HG03521 (cell line): ENCODE measurements at regions not wholly inside any gene's neighbourhood (a gene's known extent, or its start where the extent isn't known, plus 50 kb on each side); places are given as distances from the start of the nearest gene placed in this dataset.
"Not testable (repeated sequence)": the region's sequence is repeated elsewhere in the genome, so short reads cannot be mapped to it uniquely, and the experiment has no call there.

Experiments
- ATAC-seq: cut with Tn5 transposase; IDR thresholded peaks from one replicate; pipeline ENCODE4 v1.9.1; 2021; ENCODE audit warnings: mild to moderate bottlenecking, moderate library complexity; ENCODE audit not compliant: unreplicated experiment

GRCh38 chr5:40356248-40356647 lies 323.5 kb upstream of the PTGER4 start:
- no peak for ATAC-seq

- no peak for ATAC-seq
Observed at GRCh38 chr5:40355846-40356245, 323.9 kb upstream of the PTGER4 start.

- ATAC-seq: no peak
Observed at GRCh38 chr5:40355181-40355580, 324.5 kb upstream of the PTGER4 start.

- ATAC-seq: no peak
Observed at GRCh38 chr5:40354171-40354570, 325.5 kb upstream of the PTGER4 start.

- no peak for ATAC-seq
Observed at GRCh38 chr5:40353442-40353841, 326.3 kb upstream of the PTGER4 start.

GRCh38 chr5:40347981-40348725 lies 331.6 kb upstream of the PTGER4 start:
- ATAC-seq: no peak

GRCh38 chr5:40346901-40347300 lies 332.8 kb upstream of the PTGER4 start:
- ATAC-seq: no peak

- ATAC-seq: not testable (repeated sequence)
Observed at GRCh38 chr5:40338434-40338833, 341.3 kb upstream of the PTGER4 start.

GRCh38 chr5:40334242-40334635 lies 345.5 kb upstream of the PTGER4 start:
- no peak for ATAC-seq

GRCh38 chr5:40333459-40334241 lies 346.1 kb upstream of the PTGER4 start:
- no peak for ATAC-seq

- no peak for ATAC-seq
Observed at GRCh38 chr5:40332970-40333369, 346.7 kb upstream of the PTGER4 start.

GRCh38 chr5:40331616-40332015 lies 348.1 kb upstream of the PTGER4 start:
- no peak for ATAC-seq

GRCh38 chr5:40321514-40321913 lies 358.2 kb upstream of the PTGER4 start:
- ATAC-seq: no peak

- no peak for ATAC-seq
Observed at GRCh38 chr5:40318395-40318794, 361.3 kb upstream of the PTGER4 start.

GRCh38 chr5:40317023-40317422 lies 362.7 kb upstream of the PTGER4 start:
- no peak for ATAC-seq

- no peak for ATAC-seq
Observed at GRCh38 chr5:40315126-40315525, 364.6 kb upstream of the PTGER4 start.

- ATAC-seq: no peak
Observed at GRCh38 chr5:40314275-40314674, 365.4 kb upstream of the PTGER4 start.

GRCh38 chr5:40312205-40312604 lies 367.5 kb upstream of the PTGER4 start:
- no peak for ATAC-seq

- ATAC-seq: no peak
Observed at GRCh38 chr5:40309851-40310250, 369.9 kb upstream of the PTGER4 start.

GRCh38 chr5:40308867-40309266 lies 370.8 kb upstream of the PTGER4 start:
- ATAC-seq: no peak

GRCh38 chr5:40307920-40308319 lies 371.8 kb upstream of the PTGER4 start:
- ATAC-seq: no peak

GRCh38 chr5:40306869-40307487 lies 372.7 kb upstream of the PTGER4 start:
- no peak for ATAC-seq
